ENCODE measurements at regions not wholly inside any gene's neighbourhood (a gene's known extent, or its start where the extent isn't known, plus 50 kb on each side); places are given as distances from the start of the nearest gene placed in this dataset.

GRCh38 chr11:95385577-95385976 is 154.6 kb upstream of the SESN3 start:
- DNase-seq (ENCODE audit: low read depth) = no peak
- no peak overlapping the region for H3K4me3 ChIP-seq (ENCODE audit: low read depth, low read length)
- TF ChIP-seq CTCF (conservative IDR thresholded peaks at IDR 0.05; ENCODE audit: low read depth, low read length) = no peak

DNA sequence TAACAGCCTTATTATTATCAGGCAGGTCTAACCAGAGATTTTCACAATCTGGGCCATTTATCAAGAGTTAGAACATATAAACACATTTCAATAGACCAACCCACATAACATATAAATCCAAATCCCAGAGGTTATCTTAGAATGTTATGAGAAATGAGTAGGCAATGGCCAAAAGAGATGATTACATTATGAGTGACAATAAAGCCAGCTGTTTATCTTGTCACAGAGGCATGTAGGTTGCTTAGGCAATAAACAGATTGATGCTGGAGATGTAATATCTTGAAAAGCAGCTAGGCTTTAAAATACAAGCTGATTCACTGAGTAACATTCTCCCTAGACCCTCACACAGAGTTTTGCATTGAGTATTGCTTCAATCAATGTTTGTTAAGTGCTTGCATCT is 148.5 kb upstream of the SESN3 start:
- TF ChIP-seq CTCF (conservative IDR thresholded peaks at IDR 0.05; ENCODE audit: low read depth, low read length) = no peak
- no peak for DNase-seq (ENCODE audit: low read depth)

GRCh38 chr11:95378789-95379188 is 147.8 kb upstream of the SESN3 start:
- DNase-seq (ENCODE audit: low read depth) = no peak
- no peak for TF ChIP-seq CTCF (conservative IDR thresholded peaks at IDR 0.05; ENCODE audit: low read depth, low read length)
- no peak overlapping the region for H3K4me3 ChIP-seq (ENCODE audit: low read depth, low read length)

More for the DNA sequence above, 148.5 kb upstream of the SESN3 start:
- H3K4me3 ChIP-seq (ENCODE audit: low read depth, low read length) = no peak overlapping the region

DNA sequence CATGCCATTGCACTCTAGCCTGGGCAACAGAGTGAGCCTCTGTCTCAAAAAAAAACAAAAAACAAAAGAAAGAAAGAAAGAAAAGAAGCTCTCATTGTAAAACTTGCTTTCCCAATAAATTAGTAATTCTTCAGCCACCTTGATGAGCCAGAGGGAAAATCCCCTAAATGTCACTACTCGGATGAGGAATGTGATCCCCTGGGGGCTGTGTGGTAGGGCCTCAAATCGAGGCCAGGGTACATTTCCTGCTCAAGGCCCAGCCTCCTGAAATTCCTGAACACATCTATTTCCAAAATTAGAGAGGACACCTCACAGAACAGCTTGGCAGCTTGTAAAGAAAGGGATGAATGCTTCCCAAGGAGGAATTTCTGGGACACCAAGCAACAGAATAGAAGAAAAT is 147.1 kb upstream of the SESN3 start:
- DNase-seq (ENCODE audit: low read depth) = no peak
- no peak overlapping the region for H3K4me3 ChIP-seq (ENCODE audit: low read depth, low read length)
- no peak for TF ChIP-seq CTCF (conservative IDR thresholded peaks at IDR 0.05; ENCODE audit: low read depth, low read length)

DNA sequence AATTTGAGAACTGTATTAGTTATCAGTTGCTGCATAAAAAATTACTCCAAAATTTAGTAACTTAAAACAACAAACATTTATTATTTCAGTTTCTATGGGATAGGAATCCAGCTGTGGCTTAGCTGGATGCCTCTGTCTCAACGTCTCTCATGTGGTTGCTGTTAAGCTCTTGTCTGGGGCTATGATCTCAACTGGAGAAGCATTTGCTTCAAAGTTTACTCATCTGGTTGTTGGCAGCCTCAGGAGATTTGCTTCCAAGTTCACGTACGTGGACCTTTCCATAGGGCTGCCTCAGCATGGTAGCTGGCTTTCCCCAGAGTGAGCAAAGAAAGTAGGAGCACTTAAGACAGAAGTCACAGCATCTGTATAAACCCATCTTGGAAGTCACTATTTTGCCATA is 144.9 kb upstream of the SESN3 start:
- H3K4me3 ChIP-seq (ENCODE audit: low read depth, low read length) = no peak overlapping the region
- DNase-seq (ENCODE audit: low read depth) = no peak
- TF ChIP-seq CTCF (conservative IDR thresholded peaks at IDR 0.05; ENCODE audit: low read depth, low read length) = no peak

DNA sequence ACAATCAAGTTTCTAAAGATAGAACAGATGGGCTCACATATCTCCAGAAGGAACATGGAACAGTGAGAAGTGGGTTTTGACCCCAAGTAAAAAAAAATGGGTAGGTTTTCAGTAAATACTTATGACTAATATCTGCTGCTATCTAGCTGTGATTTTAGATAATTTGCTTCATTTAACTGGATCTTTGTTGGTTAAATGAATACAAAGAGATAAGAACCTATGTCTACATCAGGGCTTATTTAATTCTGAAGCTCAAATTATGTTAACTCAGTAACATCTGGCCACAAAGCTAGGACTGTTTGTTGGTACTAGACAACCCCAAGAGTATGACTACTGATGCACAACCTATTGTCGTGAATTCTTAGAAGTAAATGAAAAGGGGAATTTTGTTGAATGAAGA is 144.4 kb upstream of the SESN3 start:
- TF ChIP-seq CTCF (conservative IDR thresholded peaks at IDR 0.05; ENCODE audit: low read depth, low read length) = no peak
- no peak overlapping the region for H3K4me3 ChIP-seq (ENCODE audit: low read depth, low read length)
- no peak for DNase-seq (ENCODE audit: low read depth)

GRCh38 chr11:95374105-95374504 is 143.1 kb upstream of the SESN3 start:
- TF ChIP-seq CTCF (conservative IDR thresholded peaks at IDR 0.05; ENCODE audit: low read depth, low read length) = no peak
- H3K4me3 ChIP-seq (ENCODE audit: low read depth, low read length) = no peak overlapping the region
- no peak for DNase-seq (ENCODE audit: low read depth)

All from epithelial cell of proximal tubule (primary cell).